KMS-11 (cell line): ENCODE measurements at regions not wholly inside any gene's neighbourhood (a gene's known extent, or its start where the extent isn't known, plus 50 kb on each side); places are given as distances from the start of the nearest gene placed in this dataset.

ENCODE experiments used
- H2AFZ ChIP-seq: fragments of 200-600 bp; sonication (generic); 2 replicates; pipeline ENCODE4 v1.6.1; 2016; ENCODE audit warnings: antibody characterized with exemption, mixed run types, low read depth
- H3K27ac ChIP-seq: fragments of 200-600 bp; sonication (generic); 2 replicates; pipeline ENCODE4 v1.6.1; 2016; ENCODE audit warnings: mild to moderate bottlenecking, mixed run types
- H3K27me3 ChIP-seq: fragments of 200-600 bp; sonication (generic); 2 replicates; pipeline ENCODE4 v1.6.1; 2017; ENCODE audit warnings: mild to moderate bottlenecking, low read depth, mixed run types, moderate library complexity; ENCODE audit not compliant: insufficient read depth
- H3K36me3 ChIP-seq: fragments of 200-600 bp; sonication (generic); 2 replicates; pipeline ENCODE4 v1.6.1; 2017; ENCODE audit warnings: mild to moderate bottlenecking, mixed run types; ENCODE audit not compliant: insufficient read depth
- H3K4me1 ChIP-seq: fragments of 200-600 bp; sonication (generic); 2 replicates; pipeline ENCODE4 v1.6.1; 2016; ENCODE audit warnings: mild to moderate bottlenecking, low read depth, mixed run types; ENCODE audit not compliant: poor library complexity, severe bottlenecking
- H3K4me2 ChIP-seq: fragments of 200-600 bp; sonication (generic); 2 replicates; pipeline ENCODE4 v1.7.0; 2016; ENCODE audit warnings: mild to moderate bottlenecking, mixed run types
- H3K4me3 ChIP-seq: fragments of 200-600 bp; sonication (generic); IDR thresholded peaks from 2 replicates; pipeline ENCODE4 v1.6.1; 2017; ENCODE audit warnings: low read depth, low read length, mixed read lengths; ENCODE audit not compliant: insufficient read depth
- H3K79me2 ChIP-seq: fragments of 200-600 bp; sonication (generic); 2 replicates; pipeline ENCODE4 v1.6.1; 2016; ENCODE audit warnings: low read depth, mixed run types; ENCODE audit not compliant: insufficient read depth
- H3K9ac ChIP-seq: fragments of 200-600 bp; sonication (generic); 2 replicates; pipeline ENCODE4 v1.6.1; 2016; ENCODE audit warnings: mild to moderate bottlenecking, mixed run types
- H4K20me1 ChIP-seq: fragments of 200-600 bp; sonication (generic); 2 replicates; pipeline ENCODE4 v1.6.1; 2016; ENCODE audit warnings: mild to moderate bottlenecking, mixed run types; ENCODE audit not compliant: insufficient read depth
- TF ChIP-seq, protein P1 (sequence below): fragments of 200-600 bp; sonication (generic); conservative IDR thresholded peaks from 2 replicates; pipeline ENCODE4 v1.6.1; 2017; ENCODE audit warnings: low read depth, mild to moderate bottlenecking, antibody characterized with exemption, low read length, moderate library complexity, mixed read lengths

DNA sequence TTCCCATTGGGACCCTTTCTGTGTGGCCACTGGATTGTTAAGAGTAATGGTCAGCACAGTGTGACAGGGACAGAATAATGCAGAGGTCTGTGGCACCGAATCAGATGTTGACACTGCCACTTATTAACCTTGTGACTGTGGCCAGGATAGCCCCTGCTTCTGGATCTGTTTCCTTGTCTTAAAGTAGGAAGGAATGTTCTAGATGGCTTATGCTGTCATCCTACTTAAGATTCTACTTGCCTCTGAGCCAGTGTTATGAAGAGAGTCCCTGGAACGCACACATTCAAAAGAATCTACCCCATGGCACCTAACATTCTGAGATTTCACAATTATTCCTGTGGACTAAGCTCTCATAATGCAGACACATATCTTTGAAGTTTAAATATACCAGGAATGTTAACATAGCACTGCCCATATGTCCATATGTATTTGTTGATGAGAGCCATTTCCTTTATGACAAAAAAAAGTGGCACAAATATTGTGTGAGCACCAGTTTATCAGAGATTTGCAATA, 612.7 kb downstream of the TLR4 start:
- no peak overlapping the region for H3K9ac ChIP-seq
- TF ChIP-seq, protein P1, sequence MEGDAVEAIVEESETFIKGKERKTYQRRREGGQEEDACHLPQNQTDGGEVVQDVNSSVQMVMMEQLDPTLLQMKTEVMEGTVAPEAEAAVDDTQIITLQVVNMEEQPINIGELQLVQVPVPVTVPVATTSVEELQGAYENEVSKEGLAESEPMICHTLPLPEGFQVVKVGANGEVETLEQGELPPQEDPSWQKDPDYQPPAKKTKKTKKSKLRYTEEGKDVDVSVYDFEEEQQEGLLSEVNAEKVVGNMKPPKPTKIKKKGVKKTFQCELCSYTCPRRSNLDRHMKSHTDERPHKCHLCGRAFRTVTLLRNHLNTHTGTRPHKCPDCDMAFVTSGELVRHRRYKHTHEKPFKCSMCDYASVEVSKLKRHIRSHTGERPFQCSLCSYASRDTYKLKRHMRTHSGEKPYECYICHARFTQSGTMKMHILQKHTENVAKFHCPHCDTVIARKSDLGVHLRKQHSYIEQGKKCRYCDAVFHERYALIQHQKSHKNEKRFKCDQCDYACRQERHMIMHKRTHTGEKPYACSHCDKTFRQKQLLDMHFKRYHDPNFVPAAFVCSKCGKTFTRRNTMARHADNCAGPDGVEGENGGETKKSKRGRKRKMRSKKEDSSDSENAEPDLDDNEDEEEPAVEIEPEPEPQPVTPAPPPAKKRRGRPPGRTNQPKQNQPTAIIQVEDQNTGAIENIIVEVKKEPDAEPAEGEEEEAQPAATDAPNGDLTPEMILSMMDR, result no peak
- no peaks in the 10 kb centered on the region for H3K79me2 ChIP-seq
- no peak overlapping the region for H3K27ac ChIP-seq
- H3K36me3 ChIP-seq, result no peaks in the 10 kb centered on the region
- H3K4me3 ChIP-seq, result no peak overlapping the region
- H4K20me1 ChIP-seq, result no peaks in the 10 kb centered on the region
- no peak overlapping the region for H2AFZ ChIP-seq
- no peak overlapping the region for H3K4me2 ChIP-seq
- no peaks in the 10 kb centered on the region for H3K27me3 ChIP-seq
- no peaks in the 10 kb centered on the region for H3K4me1 ChIP-seq

GRCh38 chr9:118318770-118319431, 614.7 kb downstream of the TLR4 start:
- Histone ChIP-seq H4K20me1 (no peaks in the 10 kb centered on the region), H3K4me3 (no peak overlapping the region), H3K4me1 (no peaks in the 10 kb centered on the region), H3K36me3 (no peaks in the 10 kb centered on the region), H3K9ac (no peak overlapping the region), H3K27ac (no peak overlapping the region), H3K27me3 (no peaks in the 10 kb centered on the region), H3K79me2 (no peaks in the 10 kb centered on the region), H2AFZ (no peak overlapping the region), H3K4me2 (no peak overlapping the region)
- TF ChIP-seq, protein P1, result no peak

GRCh38 chr9:118321788-118322187, 617.6 kb downstream of the TLR4 start:
- Histone ChIP-seq H3K27me3 (no peaks in the 10 kb centered on the region), H3K36me3 (no peaks in the 10 kb centered on the region), H3K27ac (no peak overlapping the region), H3K4me2 (no peak overlapping the region), H2AFZ (no peak overlapping the region), H3K4me3 (no peak overlapping the region), H3K9ac (no peak overlapping the region), H3K4me1 (no peaks in the 10 kb centered on the region), H4K20me1 (no peaks in the 10 kb centered on the region), H3K79me2 (no peaks in the 10 kb centered on the region)
- TF ChIP-seq, protein P1, result no peak

- H3K4me2 ChIP-seq, result no peak overlapping the region
- H3K4me1 ChIP-seq, result no peaks in the 10 kb centered on the region
- TF ChIP-seq, protein P1, result no peak
- no peak overlapping the region for H3K9ac ChIP-seq
- H2AFZ ChIP-seq, result no peak overlapping the region
- H3K27ac ChIP-seq, result no peak overlapping the region
- no peaks in the 10 kb centered on the region for H3K79me2 ChIP-seq
- H3K4me3 ChIP-seq, result no peak overlapping the region
- no peaks in the 10 kb centered on the region for H3K36me3 ChIP-seq
- no peaks in the 10 kb centered on the region for H3K27me3 ChIP-seq
- H4K20me1 ChIP-seq, result no peaks in the 10 kb centered on the region
These were observed 620.5 kb downstream of the TLR4 start for GRCh38 chr9:118324706-118325105.
